ENCODE measurements at regions not wholly inside any gene's neighbourhood (a gene's known extent, or its start where the extent isn't known, plus 50 kb on each side); places are given as distances from the start of the nearest gene placed in this dataset.

DNA sequence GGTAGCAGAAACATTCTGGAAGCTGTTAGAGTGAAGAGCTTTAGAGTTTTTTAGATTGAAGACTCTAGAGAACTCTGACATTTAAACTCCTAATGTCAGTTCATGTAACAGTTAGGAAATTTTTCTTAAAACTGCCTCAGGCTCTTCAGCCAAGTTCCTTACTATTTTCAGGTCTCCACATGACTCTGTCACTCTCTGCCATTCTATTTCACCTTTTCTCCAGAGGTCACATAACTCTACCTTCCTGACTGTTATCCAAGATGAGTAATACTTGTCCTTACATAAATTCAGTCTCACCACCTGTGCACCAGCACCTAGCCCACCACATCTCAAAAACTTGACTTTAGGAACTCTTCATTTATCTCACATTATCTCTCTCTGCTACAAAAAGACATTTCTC lies 347.1 kb upstream of the CA10 start:
- intact Hi-C loops (cut with micrococcal nuclease; ENCODE audit: unreplicated experiment) = no loop called here
- no peaks in the 10 kb centered on the region for H3F3A ChIP-seq (ENCODE audit: insufficient read depth, low read depth)
- no peaks in the 10 kb centered on the region for H3K27me3 ChIP-seq (ENCODE audit: insufficient read depth, low read depth)
- no peaks in the 10 kb centered on the region for H3K79me2 ChIP-seq (ENCODE audit: low read depth)
- no peaks in the 10 kb centered on the region for H3K36me3 ChIP-seq (ENCODE audit: low read depth)
- H3K4me1 ChIP-seq (replicated peaks; ENCODE audit: insufficient read depth) = no peaks in the 10 kb centered on the region
- H3K27ac ChIP-seq = no peak overlapping the region
- no peak overlapping the region for H2AFZ ChIP-seq
- POLR2A ChIA-PET (ENCODE audit: unreplicated experiment) = no interaction called here
- DNase-seq = peak in 1 of 2 experiments; percentile 38
- no peak overlapping the region for H3K4me2 ChIP-seq
- H3K9me2 ChIP-seq (ENCODE audit: insufficient read depth) = no peaks in the 10 kb centered on the region
- TF ChIP-seq EZH2 (IDR thresholded peaks at IDR 0.05; ENCODE audit: low read depth) = no peak
- TF ChIP-seq, protein P1, sequence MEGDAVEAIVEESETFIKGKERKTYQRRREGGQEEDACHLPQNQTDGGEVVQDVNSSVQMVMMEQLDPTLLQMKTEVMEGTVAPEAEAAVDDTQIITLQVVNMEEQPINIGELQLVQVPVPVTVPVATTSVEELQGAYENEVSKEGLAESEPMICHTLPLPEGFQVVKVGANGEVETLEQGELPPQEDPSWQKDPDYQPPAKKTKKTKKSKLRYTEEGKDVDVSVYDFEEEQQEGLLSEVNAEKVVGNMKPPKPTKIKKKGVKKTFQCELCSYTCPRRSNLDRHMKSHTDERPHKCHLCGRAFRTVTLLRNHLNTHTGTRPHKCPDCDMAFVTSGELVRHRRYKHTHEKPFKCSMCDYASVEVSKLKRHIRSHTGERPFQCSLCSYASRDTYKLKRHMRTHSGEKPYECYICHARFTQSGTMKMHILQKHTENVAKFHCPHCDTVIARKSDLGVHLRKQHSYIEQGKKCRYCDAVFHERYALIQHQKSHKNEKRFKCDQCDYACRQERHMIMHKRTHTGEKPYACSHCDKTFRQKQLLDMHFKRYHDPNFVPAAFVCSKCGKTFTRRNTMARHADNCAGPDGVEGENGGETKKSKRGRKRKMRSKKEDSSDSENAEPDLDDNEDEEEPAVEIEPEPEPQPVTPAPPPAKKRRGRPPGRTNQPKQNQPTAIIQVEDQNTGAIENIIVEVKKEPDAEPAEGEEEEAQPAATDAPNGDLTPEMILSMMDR (conservative IDR thresholded peaks at IDR 0.05) = no peak
- no TSS peak for BruUV-seq (replicated peaks)
- H4K20me1 ChIP-seq (ENCODE audit: insufficient read depth) = no peaks in the 10 kb centered on the region
- H3K4me3 ChIP-seq = no peak overlapping the region
- CTCF ChIA-PET = no interaction called here
- no peaks in the 10 kb centered on the region for H3K9me3 ChIP-seq (ENCODE audit: insufficient read depth, low read depth)

DNA sequence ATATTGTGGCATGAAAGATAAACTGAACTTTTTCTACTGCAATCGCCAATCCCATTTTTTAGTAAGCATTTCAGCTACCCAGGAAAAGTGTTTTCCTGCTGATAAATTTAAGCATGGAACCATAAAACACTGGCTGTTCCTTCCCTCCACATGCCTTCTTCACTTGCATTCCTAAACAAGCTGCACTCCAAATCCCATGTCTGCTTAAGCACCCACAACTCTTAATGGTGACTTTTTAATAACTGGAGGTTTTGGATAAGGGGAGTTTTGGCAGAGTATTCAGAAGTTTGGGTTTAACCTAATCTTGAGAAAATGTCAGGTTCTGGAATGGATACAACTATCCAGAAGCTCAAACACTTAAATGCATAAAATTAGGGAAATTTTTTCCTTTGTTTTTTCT lies 345.6 kb upstream of the CA10 start:
- Histone ChIP-seq H3K27me3 (ENCODE audit: insufficient read depth, low read depth) (no peaks in the 10 kb centered on the region), H3K36me3 (ENCODE audit: low read depth) (no peaks in the 10 kb centered on the region), H3K4me3 (no peak overlapping the region), H3K4me2 (no peak overlapping the region), H2AFZ (no peak overlapping the region), H3K9me2 (ENCODE audit: insufficient read depth) (no peaks in the 10 kb centered on the region), H3K27ac (no peak overlapping the region), H3K9me3 (ENCODE audit: insufficient read depth, low read depth) (no peaks in the 10 kb centered on the region), H3F3A (ENCODE audit: insufficient read depth, low read depth) (no peaks in the 10 kb centered on the region), H3K79me2 (ENCODE audit: low read depth) (no peaks in the 10 kb centered on the region), H3K4me1 (replicated peaks; ENCODE audit: insufficient read depth) (no peaks in the 10 kb centered on the region), H4K20me1 (ENCODE audit: insufficient read depth) (no peaks in the 10 kb centered on the region)
- TF ChIP-seq, protein P1 (conservative IDR thresholded peaks at IDR 0.05) = no peak
- no peak for TF ChIP-seq EZH2 (IDR thresholded peaks at IDR 0.05; ENCODE audit: low read depth)
- ChIA-PET CTCF (no interaction called here), POLR2A (ENCODE audit: unreplicated experiment) (no interaction called here)
- BruUV-seq (replicated peaks) = no TSS peak
- DNase-seq = no peak
- intact Hi-C loops (cut with micrococcal nuclease; ENCODE audit: unreplicated experiment) = no loop called here

DNA sequence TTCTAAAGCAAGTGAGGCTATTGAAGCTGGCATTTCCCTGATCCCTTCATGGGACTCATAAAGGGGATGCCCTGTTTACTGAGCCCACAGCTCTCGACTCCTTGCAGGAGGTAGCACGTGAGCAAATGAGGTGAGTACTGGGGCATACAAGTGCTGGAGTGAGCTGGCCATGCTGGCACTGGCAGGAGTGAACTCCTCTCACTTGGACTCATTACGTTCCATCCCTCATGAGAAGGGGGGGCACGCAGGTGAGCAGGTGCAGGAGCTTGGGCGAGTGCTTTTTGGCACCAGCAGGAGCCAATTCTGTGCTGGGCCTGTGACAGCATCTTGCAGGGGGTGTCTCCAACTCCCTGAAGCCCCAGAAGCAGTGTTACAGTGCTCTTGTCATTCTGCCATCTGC lies 337.1 kb upstream of the CA10 start:
- Histone ChIP-seq H3K4me1 (replicated peaks; ENCODE audit: insufficient read depth) (no peaks in the 10 kb centered on the region), H3K9me3 (ENCODE audit: insufficient read depth, low read depth) (no peaks in the 10 kb centered on the region), H3K4me3 (no peak overlapping the region), H3K9me2 (ENCODE audit: insufficient read depth) (no peaks in the 10 kb centered on the region), H2AFZ (no peak overlapping the region), H3K27ac (no peak overlapping the region), H3K36me3 (ENCODE audit: low read depth) (no peaks in the 10 kb centered on the region), H4K20me1 (ENCODE audit: insufficient read depth) (no peaks in the 10 kb centered on the region), H3K79me2 (ENCODE audit: low read depth) (no peaks in the 10 kb centered on the region), H3K27me3 (ENCODE audit: insufficient read depth, low read depth) (no peaks in the 10 kb centered on the region), H3K4me2 (no peak overlapping the region), H3F3A (ENCODE audit: insufficient read depth, low read depth) (no peaks in the 10 kb centered on the region)
- no peak for DNase-seq
- POLR2A ChIA-PET (ENCODE audit: unreplicated experiment) = no interaction called here
- intact Hi-C loops (cut with micrococcal nuclease; ENCODE audit: unreplicated experiment) = no loop called here
- BruUV-seq (replicated peaks) = no TSS peak
- CTCF ChIA-PET = no interaction called here
- TF ChIP-seq, protein P1 (conservative IDR thresholded peaks at IDR 0.05) = no peak
- TF ChIP-seq EZH2 (IDR thresholded peaks at IDR 0.05; ENCODE audit: low read depth) = no peak
